ENCODE measurements at regions not wholly inside any gene's neighbourhood (a gene's known extent, or its start where the extent isn't known, plus 50 kb on each side); places are given as distances from the start of the nearest gene placed in this dataset.

GRCh38 chr6:168164462-168165061, 85.5 kb upstream of the FRMD1 start:
- Histone ChIP-seq H3K27ac (ENCODE audit: low read length) (no peak overlapping the region), H3K4me1 (ENCODE audit: insufficient read depth, low read length) (no peaks in the 10 kb centered on the region), H3K4me3 (ENCODE audit: low read length) (no peak overlapping the region), H3K36me3 (ENCODE audit: insufficient read depth, low read depth, low read length) (no peaks in the 10 kb centered on the region), H3K27me3 (ENCODE audit: insufficient read depth, low read length) (no peaks in the 10 kb centered on the region), H3K9ac (ENCODE audit: low read depth, low read length) (no peak overlapping the region), H3K9me3 (ENCODE audit: insufficient read depth, low read depth, low read length) (no peaks in the 10 kb centered on the region)

DNA sequence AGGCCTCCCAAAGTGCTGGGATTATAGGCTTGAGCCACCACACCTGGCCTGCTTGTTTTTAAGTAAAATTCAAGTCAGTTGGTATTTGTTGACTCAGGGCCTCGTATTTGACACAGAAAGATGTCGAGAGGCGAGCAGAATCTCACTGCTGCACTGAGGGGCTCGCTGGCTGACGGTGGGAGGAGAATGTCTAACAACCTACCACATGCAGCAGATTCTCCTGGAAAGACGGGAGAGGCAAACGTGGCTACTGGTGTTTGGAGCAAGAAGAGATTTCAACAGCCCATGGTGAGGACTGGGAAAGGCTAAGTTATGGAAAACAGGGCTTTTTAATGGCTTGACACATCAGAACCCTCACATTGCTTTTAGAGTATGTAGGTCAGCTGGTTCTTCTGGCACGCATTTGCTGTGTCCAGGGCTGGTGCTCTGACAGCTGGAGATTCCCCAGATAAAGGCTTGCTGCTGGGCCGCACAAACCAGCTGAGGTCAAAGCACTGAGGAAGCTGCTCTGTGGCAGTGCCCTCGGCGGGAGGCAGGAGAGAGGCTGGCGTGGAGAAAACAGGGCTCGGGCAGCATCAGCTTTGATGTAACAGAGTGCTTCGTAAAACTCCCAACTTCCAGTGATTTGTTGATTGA, 84.2 kb upstream of the FRMD1 start:
- Histone ChIP-seq H3K27ac (ENCODE audit: low read length) (no peak overlapping the region), H3K36me3 (ENCODE audit: insufficient read depth, low read depth, low read length) (no peaks in the 10 kb centered on the region)

DNA sequence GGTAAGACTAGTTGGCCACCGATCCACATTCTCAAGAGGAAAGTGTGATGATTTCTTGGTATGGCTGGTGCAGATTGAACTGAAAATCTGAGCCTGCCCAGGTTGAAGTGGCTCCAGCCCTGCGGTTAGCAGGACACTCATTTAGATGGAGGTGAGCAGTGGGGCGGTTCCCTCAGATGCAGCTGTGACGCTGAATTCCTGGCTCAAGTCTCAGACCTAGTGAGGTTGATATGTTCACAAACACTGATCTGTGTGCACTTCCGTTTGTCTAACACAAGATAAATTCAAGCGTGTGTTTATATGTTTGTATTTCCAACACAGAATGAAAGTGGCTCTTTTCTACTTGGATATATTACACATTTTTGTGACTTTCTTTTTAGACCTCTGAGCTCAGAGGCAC, 83.4 kb upstream of the FRMD1 start:
- Histone ChIP-seq H3K4me1 (ENCODE audit: insufficient read depth, low read length) (peaks cover 10% of the 10 kb centered on the region; the same call in 1 of the 2 replicates), H3K27me3 (ENCODE audit: insufficient read depth, low read length) (0 out of 2 replicates have a peak, but pooled peaks cover under 1% of the 10 kb centered on the region), H3K36me3 (ENCODE audit: insufficient read depth, low read depth, low read length) (no peaks in the 10 kb centered on the region), H3K27ac (ENCODE audit: low read length) (no peak overlapping the region), H3K4me3 (ENCODE audit: low read length) (no peak overlapping the region), H3K9ac (ENCODE audit: low read depth, low read length) (no peak overlapping the region), H3K9me3 (ENCODE audit: insufficient read depth, low read depth, low read length) (no peaks in the 10 kb centered on the region)

More for the DNA sequence above, 84.2 kb upstream of the FRMD1 start:
- no peak overlapping the region for H3K4me3 ChIP-seq (ENCODE audit: low read length)
- H3K9ac ChIP-seq (ENCODE audit: low read depth, low read length) = no peak overlapping the region
- H3K27me3 ChIP-seq (ENCODE audit: insufficient read depth, low read length) = no peaks in the 10 kb centered on the region
- peaks cover 4% of the 10 kb centered on the region; the same call in 1 of the 2 replicates for H3K4me1 ChIP-seq (ENCODE audit: insufficient read depth, low read length)
- H3K9me3 ChIP-seq (ENCODE audit: insufficient read depth, low read depth, low read length) = no peaks in the 10 kb centered on the region

GRCh38 chr6:168161371-168161750, 82.3 kb upstream of the FRMD1 start:
- H3K9me3 ChIP-seq (ENCODE audit: insufficient read depth, low read depth, low read length) = no peaks in the 10 kb centered on the region
- peaks cover 11% of the 10 kb centered on the region; the same call in 1 of the 2 replicates for H3K4me1 ChIP-seq (ENCODE audit: insufficient read depth, low read length)
- 0 out of 2 replicates have a peak, but pooled peaks cover 5% of the 10 kb centered on the region for H3K27me3 ChIP-seq (ENCODE audit: insufficient read depth, low read length)
- H3K9ac ChIP-seq (ENCODE audit: low read depth, low read length) = no peak overlapping the region
- H3K4me3 ChIP-seq (ENCODE audit: low read length) = no peak overlapping the region
- no peak overlapping the region for H3K27ac ChIP-seq (ENCODE audit: low read length)
- H3K36me3 ChIP-seq (ENCODE audit: insufficient read depth, low read depth, low read length) = no peaks in the 10 kb centered on the region

DNA sequence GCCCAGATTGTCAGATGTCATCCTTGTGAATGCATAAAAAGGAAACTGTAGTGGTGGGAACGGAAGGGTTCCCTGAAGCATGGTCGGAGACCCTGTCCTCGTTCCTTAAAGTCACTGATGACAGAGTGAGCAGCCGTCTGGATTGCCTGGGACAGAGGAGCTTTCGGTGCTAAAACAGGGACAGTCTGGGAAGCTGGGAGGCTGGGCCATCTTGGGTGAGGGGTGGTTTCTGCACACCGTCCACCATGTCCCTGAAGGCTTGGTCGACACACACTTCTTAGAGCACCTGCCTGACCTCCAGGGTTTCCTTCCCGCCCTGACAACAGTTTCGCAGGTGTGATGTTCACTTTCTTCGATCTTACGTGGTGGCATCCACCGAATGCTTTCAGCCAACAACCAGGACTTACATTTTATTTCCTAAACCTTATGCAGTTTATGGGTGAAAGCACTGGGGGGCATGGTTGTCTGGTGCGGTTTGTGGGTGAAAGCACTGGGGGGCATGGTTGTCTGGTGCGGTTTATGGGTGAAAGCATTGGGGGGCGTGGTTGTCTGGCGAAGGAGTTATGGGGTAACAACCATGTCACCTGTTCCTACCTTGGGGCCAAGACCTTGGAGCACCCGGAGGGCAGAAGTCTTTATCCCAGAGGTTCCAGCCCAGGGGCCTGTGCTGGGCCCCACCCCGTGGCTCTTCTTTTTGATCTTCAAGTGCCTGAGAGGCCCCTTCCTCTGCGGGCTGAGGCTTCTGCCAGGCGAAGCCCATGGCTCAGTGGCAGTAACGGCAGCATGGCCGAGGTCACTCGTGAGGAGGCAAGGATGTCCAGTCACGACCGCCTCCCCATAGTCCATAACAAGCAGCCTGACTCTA, 81.7 kb upstream of the FRMD1 start:
- no peak overlapping the region for H3K9ac ChIP-seq (ENCODE audit: low read depth, low read length)
- peaks cover 11% of the 10 kb centered on the region; the same call in 1 of the 2 replicates for H3K4me1 ChIP-seq (ENCODE audit: insufficient read depth, low read length)
- H3K4me3 ChIP-seq (ENCODE audit: low read length) = no peak overlapping the region
- H3K9me3 ChIP-seq (ENCODE audit: insufficient read depth, low read depth, low read length) = no peaks in the 10 kb centered on the region
- no peak overlapping the region for H3K27ac ChIP-seq (ENCODE audit: low read length)
- H3K27me3 ChIP-seq (ENCODE audit: insufficient read depth, low read length) = 0 out of 2 replicates have a peak, but pooled peaks cover 5% of the 10 kb centered on the region
- H3K36me3 ChIP-seq (ENCODE audit: insufficient read depth, low read depth, low read length) = no peaks in the 10 kb centered on the region

- no peaks in the 10 kb centered on the region for H3K9me3 ChIP-seq (ENCODE audit: insufficient read depth, low read depth, low read length)
- H3K27ac ChIP-seq (ENCODE audit: low read length) = no peak overlapping the region
- H3K4me1 ChIP-seq (ENCODE audit: insufficient read depth, low read length) = peaks cover 18% of the 10 kb centered on the region
- no peaks in the 10 kb centered on the region for H3K36me3 ChIP-seq (ENCODE audit: insufficient read depth, low read depth, low read length)
- no peak overlapping the region for H3K4me3 ChIP-seq (ENCODE audit: low read length)
- 0 out of 2 replicates have a peak, but pooled peaks cover 5% of the 10 kb centered on the region for H3K27me3 ChIP-seq (ENCODE audit: insufficient read depth, low read length)
- no peak overlapping the region for H3K9ac ChIP-seq (ENCODE audit: low read depth, low read length)
Observed at GRCh38 chr6:168159506-168159905, 80.5 kb upstream of the FRMD1 start.

DNA sequence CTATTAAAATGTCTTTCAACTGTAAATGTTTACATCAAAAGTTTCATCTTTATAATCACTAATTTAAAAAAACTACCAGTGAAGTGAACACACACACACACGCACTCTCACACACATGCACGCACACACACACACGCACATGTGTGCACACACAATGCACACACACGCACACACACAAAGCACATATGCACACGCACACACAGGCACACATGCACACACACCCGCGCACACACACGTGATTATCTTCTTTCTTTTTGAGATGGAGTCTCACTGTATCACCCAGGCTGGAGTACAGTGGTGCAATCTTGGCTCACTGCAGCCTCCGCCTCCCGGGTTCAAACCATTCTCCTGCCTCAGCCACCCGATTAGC, 80.0 kb upstream of the FRMD1 start:
- H3K27me3 ChIP-seq (ENCODE audit: insufficient read depth, low read length) = 0 out of 2 replicates have a peak, but pooled peaks cover 5% of the 10 kb centered on the region
- no peak overlapping the region for H3K4me3 ChIP-seq (ENCODE audit: low read length)
- H3K36me3 ChIP-seq (ENCODE audit: insufficient read depth, low read depth, low read length) = no peaks in the 10 kb centered on the region
- no peak overlapping the region for H3K27ac ChIP-seq (ENCODE audit: low read length)
- H3K9ac ChIP-seq (ENCODE audit: low read depth, low read length) = no peak overlapping the region
- peaks cover 18% of the 10 kb centered on the region for H3K4me1 ChIP-seq (ENCODE audit: insufficient read depth, low read length)
- no peaks in the 10 kb centered on the region for H3K9me3 ChIP-seq (ENCODE audit: insufficient read depth, low read depth, low read length)

GRCh38 chr6:168158213-168158979, 79.4 kb upstream of the FRMD1 start:
- no peaks in the 10 kb centered on the region for H3K36me3 ChIP-seq (ENCODE audit: insufficient read depth, low read depth, low read length)
- H3K4me3 ChIP-seq (ENCODE audit: low read length) = no peak overlapping the region
- peaks cover 18% of the 10 kb centered on the region for H3K4me1 ChIP-seq (ENCODE audit: insufficient read depth, low read length)
- no peak overlapping the region for H3K27ac ChIP-seq (ENCODE audit: low read length)
- H3K9ac ChIP-seq (ENCODE audit: low read depth, low read length) = no peak overlapping the region; the same call in 1 of the 2 replicates
- no peaks in the 10 kb centered on the region for H3K9me3 ChIP-seq (ENCODE audit: insufficient read depth, low read depth, low read length)
- H3K27me3 ChIP-seq (ENCODE audit: insufficient read depth, low read length) = peaks cover 5% of the 10 kb centered on the region; the same call in 1 of the 2 replicates

GRCh38 chr6:168157272-168158212, 78.5 kb upstream of the FRMD1 start:
- H3K9ac ChIP-seq (ENCODE audit: low read depth, low read length) = no peak overlapping the region
- H3K4me1 ChIP-seq (ENCODE audit: insufficient read depth, low read length) = peaks cover 18% of the 10 kb centered on the region
- H3K4me3 ChIP-seq (ENCODE audit: low read length) = no peak overlapping the region
- no peak overlapping the region for H3K27ac ChIP-seq (ENCODE audit: low read length)
- no peaks in the 10 kb centered on the region for H3K9me3 ChIP-seq (ENCODE audit: insufficient read depth, low read depth, low read length)
- H3K36me3 ChIP-seq (ENCODE audit: insufficient read depth, low read depth, low read length) = no peaks in the 10 kb centered on the region
- H3K27me3 ChIP-seq (ENCODE audit: insufficient read depth, low read length) = peaks cover 5% of the 10 kb centered on the region; the same call in 1 of the 2 replicates

DNA sequence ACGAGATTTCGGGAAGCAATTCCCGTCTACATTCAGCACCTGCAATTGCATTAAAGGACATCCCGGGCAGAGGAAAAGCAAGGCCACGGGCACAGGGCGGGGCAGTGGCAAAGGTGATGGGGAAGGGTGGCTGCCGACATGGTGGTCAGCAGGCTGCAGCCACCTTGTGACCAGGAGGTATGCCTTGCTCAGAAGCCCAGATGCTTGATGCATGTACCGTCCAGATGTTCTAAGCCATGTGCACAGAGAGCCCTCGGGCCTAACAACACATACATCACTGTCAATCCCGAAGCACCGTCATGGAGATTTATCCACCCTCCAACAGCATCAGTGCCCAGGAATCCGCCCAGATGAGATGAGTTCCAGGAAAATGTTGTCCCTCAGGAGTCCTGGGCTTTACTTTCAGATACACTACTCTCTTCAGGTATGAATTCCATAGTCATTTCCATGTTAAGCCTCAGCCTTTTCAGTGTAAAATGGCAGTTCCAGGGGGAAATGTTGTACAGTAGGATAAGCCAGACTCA, 77.8 kb upstream of the FRMD1 start:
- Histone ChIP-seq H3K4me3 (ENCODE audit: low read length) (no peak overlapping the region), H3K4me1 (ENCODE audit: insufficient read depth, low read length) (peaks cover 18% of the 10 kb centered on the region)

More for the DNA sequence above, 77.8 kb upstream of the FRMD1 start:
- Histone ChIP-seq H3K27me3 (ENCODE audit: insufficient read depth, low read length) (peaks cover 5% of the 10 kb centered on the region; the same call in 1 of the 2 replicates), H3K27ac (ENCODE audit: low read length) (no peak overlapping the region), H3K9ac (ENCODE audit: low read depth, low read length) (no peak overlapping the region), H3K36me3 (ENCODE audit: insufficient read depth, low read depth, low read length) (no peaks in the 10 kb centered on the region), H3K9me3 (ENCODE audit: insufficient read depth, low read depth, low read length) (no peaks in the 10 kb centered on the region)

Data from iPS-20b (cell line).